GM21367 (cell line): ENCODE measurements at regions not wholly inside any gene's neighbourhood (a gene's known extent, or its start where the extent isn't known, plus 50 kb on each side); places are given as distances from the start of the nearest gene placed in this dataset.

Source experiments
- ATAC-seq: cut with Tn5 transposase; IDR thresholded peaks from one replicate; pipeline ENCODE4 v1.9.1; 2021; ENCODE audit not compliant: unreplicated experiment

GRCh38 chr3:24595796-24596195, 101.1 kb upstream of the THRB start:
- no peak for ATAC-seq

- no peak for ATAC-seq
Observed at GRCh38 chr3:24596626-24597025, 102.0 kb upstream of the THRB start.

- ATAC-seq = no peak
Observed at GRCh38 chr3:24598695-24599470, 104.2 kb upstream of the THRB start.

- ATAC-seq = no peak
Observed at GRCh38 chr3:24601066-24601939, 106.7 kb upstream of the THRB start.

DNA sequence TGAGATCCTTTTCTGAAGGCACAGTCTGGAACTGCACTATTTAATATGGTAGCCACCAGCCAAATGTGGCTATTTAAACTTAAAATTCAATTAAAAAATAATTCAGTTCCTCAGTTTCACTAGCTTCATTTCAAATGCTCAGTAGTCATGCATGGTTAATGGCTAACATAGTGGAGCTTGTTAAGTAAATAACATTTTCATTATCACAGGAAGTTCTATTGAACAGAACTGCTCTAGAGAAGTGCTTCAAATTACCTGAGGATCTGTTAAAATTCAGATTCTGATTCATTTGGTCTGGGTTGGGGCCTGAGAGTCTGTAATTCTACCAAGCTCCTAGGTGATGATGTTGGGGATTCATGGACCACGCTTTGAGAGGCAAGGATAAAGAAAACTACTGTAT, 109.6 kb upstream of the THRB start:
- no peak for ATAC-seq

DNA sequence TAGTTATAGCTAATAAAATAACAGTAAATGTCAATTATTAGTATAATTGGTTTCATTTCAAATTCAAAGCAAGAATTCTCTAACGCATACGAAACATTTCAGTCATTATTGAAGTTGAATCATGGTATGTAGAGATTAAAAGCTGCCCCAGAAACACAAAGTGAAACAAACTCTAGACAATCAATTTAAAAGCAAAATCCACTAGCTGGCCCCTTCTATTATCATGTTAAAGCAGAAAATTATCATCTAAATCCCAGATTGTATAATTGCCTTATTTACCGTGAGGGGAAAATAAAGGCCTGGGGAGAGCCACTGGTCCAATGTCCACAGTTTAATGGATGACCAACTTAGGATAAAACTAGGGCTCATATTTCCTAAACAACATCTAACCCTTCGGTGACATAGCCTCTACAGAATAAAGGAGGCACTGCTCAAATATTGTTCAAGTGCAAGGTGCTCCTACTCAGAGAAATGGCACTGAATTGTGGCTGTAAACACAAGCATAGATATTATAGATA, 110.9 kb upstream of the THRB start:
- ATAC-seq = no peak

- no peak for ATAC-seq
Observed at GRCh38 chr3:24607281-24607680, 112.6 kb upstream of the THRB start.

GRCh38 chr3:24608701-24609390, 114.2 kb upstream of the THRB start:
- no peak for ATAC-seq

GRCh38 chr3:24614359-24614758, 119.7 kb upstream of the THRB start:
- no peak for ATAC-seq

DNA sequence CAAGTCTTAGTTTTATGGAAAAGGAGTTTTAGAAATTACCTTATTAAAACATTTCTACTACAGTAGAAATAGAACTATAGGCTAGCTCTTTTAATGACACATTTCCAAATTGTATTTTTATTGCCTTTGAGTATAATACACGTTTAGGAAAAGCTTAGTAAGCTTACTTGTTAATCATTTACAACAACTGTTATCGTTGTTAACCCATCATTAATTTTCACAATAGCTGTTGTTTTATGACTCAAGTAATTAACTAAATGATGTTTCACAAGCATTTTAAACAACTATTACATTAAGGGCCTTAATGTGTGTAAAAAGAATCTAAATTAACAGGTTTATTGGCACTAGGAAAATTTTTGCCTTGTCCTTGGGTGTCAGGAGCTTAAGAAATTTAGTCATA, 120.5 kb upstream of the THRB start:
- ATAC-seq = no peak

DNA sequence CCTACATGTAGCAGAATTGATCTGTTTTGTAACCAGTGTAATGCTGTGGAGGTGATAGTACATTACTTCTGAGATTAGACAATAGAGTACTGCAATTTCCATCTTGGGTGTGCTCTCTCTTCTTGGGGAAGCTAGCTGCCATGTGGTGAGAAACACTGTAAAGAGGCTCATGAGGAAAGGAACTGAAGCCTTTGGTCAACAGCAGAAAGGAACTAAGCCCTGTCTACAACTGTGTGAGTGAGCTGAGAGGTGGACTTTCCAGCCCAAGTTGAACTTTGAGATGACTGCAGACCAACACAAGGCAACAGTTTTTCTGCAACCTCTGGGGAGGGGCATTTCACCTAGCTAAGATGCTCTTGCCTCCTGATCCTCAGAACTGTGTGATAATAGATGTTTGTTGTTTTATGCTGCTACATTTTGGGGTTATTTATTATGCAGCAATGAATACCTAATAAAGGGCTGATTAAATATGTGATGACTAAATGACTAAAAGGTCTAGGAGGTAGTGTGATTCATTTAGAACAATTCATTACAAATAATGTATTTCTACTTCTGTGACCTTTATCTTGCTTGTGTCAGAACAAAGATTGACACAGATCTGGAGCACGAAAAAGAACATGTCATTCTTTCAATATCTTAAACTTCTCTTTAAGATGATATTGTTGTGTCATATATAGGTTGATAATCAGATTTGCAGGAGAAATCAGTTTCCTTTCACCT, 121.6 kb upstream of the THRB start:
- ATAC-seq = no peak

- no peak for ATAC-seq
Observed at GRCh38 chr3:24622138-24622537, 127.5 kb upstream of the THRB start.

GRCh38 chr3:24622696-24623225, 128.1 kb upstream of the THRB start:
- ATAC-seq = no peak

GRCh38 chr3:24623657-24624056, 129.0 kb upstream of the THRB start:
- ATAC-seq = no peak

DNA sequence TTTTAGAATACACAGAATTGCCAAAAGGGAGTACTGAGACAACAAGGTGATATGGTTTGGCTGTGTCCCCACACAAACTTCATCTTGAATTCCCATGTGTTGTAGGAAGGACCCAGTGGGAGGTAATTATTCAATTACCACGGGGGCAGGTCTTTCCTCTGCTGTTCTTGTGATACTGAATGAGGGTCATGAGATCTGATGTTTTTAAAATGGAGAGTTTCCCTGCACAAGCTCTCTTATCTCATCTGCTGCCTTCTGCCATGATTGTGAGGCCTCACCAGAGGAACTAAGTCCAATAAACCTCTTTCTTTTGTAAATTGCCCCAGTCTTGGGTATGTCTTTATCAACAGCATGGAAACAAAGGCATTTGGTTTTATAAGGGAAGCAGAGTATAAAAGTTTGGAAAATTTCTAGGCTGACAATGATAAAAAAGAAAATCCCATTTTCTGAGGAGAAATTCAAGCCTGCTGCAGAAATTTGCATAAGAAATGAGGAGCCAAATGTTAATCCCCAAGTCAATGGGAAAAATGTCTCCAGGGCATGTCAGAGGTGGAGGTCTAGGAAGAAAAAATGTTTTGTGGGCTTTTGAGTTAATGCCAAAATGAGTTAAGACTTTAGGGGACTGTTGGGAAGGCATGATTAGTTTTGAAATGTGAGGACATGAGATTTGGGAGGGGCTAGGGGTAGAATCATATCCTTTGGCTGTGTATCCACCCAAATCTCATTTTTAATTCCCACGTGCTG, 130.5 kb upstream of the THRB start:
- no peak for ATAC-seq

DNA sequence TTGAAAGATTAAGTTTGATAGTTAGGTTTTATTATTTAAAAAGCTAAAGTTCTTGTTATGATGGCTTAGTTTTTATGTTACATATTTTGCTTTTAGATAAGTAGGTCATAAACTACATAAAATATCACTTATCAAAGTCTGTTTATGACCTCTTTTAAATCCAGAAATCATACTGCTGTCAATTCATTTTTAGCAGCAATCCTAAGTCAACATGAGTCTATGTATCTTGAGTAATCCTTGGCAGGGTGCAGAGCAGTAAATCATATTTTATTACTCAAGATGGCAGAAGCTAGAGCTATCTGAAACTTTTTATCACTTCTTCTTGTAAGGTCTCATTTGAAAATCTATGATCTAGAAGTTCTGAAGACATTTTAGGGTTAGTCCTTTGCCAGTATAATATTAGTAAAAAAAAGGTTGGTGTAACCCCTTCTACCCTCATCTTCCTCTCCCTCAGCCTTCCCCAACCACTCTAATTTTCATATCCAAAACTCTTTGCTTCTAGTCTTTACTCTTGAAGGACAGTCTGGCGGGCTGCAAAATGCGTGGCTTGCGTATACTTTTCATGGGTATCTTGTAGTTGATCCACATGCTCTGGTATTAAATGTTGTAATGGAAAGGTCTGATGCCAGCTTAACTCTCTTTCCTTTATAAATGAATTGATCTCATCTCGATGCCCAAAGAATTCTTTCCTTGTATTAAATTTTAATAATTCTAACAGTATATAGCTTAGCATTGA, 134.0 kb upstream of the THRB start:
- no peak for ATAC-seq

DNA sequence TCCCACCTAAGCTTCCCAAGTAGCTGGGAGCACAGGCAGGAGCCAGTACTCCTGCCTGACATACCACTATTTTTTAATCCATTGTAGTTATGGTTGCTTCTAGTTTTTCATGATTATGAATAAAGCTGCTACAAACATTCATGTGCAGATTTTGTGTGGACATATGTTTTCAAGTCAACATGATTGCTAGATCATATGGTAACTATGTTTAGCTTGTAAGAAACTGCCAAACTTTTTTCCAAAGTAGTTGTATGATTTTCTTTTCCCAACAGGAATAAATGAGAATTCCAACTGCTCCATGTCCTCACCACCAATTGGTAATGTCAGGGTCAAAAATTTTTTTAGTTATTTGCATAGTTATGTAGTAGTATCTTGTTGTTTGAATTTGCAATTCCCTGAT, 136.8 kb upstream of the THRB start:
- no peak for ATAC-seq

DNA sequence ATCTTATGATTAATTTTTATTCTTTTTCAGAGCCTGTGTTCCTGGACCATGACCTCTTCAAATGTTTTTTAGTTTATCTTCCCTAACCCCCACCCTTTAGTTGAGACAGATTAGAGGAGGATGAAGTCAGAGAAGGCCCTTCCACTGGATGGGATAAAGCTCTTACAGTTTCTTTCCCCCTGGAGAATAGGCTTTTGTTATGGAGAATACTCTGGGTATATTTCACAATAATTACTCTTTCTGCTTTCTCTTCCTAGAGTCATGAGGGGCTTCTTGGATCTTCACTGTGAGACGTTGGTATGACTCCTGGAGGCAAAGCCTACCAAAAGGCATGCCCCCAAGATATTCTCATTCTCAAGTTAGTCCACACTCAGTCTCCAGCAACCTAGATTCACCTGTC, 144.4 kb upstream of the THRB start:
- no peak for ATAC-seq
